HG03460 (cell line): ENCODE measurements at regions not wholly inside any gene's neighbourhood (a gene's known extent, or its start where the extent isn't known, plus 50 kb on each side); places are given as distances from the start of the nearest gene placed in this dataset.
"Not testable (repeated sequence)": the region's sequence is repeated elsewhere in the genome, so short reads cannot be mapped to it uniquely, and the experiment has no call there.

Experiments used
- ATAC-seq: cut with Tn5 transposase; IDR thresholded peaks from one replicate; pipeline ENCODE4 v1.9.1; 2021; ENCODE audit not compliant: unreplicated experiment

- ATAC-seq: no peak
Measured at GRCh38 chr10:83489161-83489560, 650.1 kb upstream of the GHITM start.

DNA sequence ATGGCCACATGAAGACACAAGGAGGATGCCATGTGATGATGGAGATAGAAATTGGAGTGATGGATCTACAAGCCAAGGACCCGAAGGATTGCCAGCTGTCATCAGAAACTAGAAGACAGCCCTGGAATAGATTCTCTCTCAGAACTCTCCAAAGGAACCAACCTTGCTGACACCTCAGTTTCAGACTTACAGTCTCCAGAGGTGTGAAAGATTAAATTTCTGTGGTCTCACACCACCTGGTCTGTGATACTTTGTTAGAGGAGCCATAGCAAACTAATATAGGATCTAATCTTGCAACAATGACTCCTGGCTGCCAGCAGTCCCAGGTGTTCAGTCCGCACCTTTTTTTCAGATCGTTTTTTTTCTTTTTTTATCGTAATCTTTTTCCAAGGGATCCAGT is 647.3 kb upstream of the GHITM start:
- ATAC-seq: no peak

- ATAC-seq: no peak
Measured at GRCh38 chr10:83512681-83513080, 626.6 kb upstream of the GHITM start.

DNA sequence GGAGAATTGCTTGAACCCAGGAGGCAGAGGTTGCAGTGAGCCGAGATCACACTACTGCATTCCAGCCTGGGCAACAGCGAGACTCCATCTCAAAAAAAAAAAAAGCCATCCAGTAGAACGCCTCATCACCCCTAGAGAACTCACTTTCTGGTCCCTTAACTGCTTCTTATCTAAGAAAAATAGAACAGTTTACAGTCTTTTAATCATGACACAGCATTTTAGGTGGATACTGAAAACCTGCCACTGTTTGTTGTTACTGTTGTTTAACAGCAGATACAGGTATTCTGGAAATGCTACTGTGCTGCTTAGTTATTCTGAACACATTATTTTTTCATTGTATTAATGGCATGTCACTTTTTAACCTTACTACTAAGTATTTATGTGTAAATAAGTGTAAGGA is 624.3 kb upstream of the GHITM start:
- ATAC-seq: no peak

- ATAC-seq: no peak
Measured at GRCh38 chr10:83516788-83517187, 622.5 kb upstream of the GHITM start.

- ATAC-seq: no peak
Measured at GRCh38 chr10:83517456-83517855, 621.9 kb upstream of the GHITM start.

GRCh38 chr10:83518779-83519178 is 620.5 kb upstream of the GHITM start:
- ATAC-seq: no peak

- ATAC-seq: not testable (repeated sequence)
Measured at GRCh38 chr10:83520386-83520785, 618.9 kb upstream of the GHITM start.

- no peak for ATAC-seq
Measured at GRCh38 chr10:83522456-83522855, 616.9 kb upstream of the GHITM start.

DNA sequence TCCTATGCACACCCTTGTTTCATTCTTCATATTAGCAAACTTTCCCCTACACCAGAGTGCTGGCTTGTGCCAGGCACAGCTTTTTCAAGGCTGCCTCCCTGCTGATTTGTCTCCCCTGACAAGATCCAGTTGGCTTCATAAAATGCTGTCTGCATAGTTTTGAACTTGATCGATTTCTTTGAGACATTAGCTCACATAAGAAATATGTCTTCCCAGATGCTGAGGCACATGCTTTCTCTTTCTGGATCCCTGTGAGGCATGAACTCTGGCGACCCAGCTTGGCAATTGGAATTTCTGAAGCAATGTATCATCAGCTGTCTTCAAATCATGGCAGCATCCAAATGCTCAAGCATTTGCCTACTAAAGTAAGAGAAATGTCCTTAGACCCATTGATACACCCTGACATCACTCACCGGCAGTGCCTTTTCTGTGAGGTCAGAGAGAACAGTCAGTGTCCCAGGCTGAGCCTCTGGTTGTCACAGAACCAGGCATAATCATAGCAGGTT is 616.4 kb upstream of the GHITM start:
- no peak for ATAC-seq

DNA sequence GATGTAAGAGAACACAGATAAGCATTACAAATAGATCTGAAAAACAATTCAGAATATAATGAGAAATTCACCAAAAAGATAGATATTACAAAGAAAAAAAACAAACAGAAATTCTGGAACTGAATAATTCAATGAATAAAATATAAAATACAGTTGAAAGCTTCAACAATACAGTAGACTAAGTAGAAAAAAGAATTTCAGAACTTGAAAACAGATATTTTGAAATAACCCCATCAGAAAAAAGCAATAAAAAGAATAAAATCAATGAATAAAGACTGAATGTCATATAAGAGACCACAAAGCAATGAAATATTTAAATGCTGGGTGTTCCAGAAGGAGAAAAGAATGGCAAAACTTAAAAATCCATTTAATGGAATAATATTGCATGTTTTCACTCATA is 611.4 kb upstream of the GHITM start:
- no peak for ATAC-seq

GRCh38 chr10:83533290-83533689 is 606.0 kb upstream of the GHITM start:
- no peak for ATAC-seq

DNA sequence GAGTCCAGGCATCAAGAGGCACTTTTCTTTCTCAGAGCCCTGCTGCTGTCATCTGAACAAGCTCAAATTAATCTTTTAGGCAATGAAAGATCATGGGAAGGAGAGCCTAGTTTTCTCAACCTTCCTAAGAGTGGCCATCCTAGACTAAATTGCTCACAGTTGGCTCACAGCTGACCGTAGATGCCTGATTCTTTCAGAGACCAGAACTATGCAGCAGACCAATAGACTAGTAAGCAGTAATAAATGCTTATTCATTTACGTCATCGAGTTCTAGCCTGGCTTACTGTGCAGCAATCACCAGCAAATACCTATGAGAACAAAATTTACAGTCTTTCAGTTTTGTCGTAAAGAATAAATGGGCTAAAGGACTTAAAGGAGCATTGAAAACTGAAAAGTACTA is 602.9 kb upstream of the GHITM start:
- no peak for ATAC-seq

DNA sequence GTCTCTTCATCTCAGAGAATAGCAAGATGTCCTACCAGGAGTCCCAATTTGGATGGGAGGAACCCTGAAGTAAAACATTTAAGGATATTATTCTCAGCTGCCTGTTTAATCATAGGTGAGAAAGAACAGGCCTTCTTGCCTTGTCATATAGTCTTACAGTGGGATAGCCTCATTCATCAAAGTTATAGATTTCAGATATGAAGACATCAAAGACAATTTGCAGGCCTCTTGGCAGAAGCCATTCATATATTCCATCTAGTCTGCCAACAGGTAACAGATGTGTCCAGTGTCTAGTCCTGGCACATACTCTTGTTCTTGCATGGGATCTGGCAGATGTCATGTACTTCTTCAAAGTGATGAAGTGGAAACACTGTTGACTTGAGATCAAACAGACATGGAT is 601.3 kb upstream of the GHITM start:
- no peak for ATAC-seq

DNA sequence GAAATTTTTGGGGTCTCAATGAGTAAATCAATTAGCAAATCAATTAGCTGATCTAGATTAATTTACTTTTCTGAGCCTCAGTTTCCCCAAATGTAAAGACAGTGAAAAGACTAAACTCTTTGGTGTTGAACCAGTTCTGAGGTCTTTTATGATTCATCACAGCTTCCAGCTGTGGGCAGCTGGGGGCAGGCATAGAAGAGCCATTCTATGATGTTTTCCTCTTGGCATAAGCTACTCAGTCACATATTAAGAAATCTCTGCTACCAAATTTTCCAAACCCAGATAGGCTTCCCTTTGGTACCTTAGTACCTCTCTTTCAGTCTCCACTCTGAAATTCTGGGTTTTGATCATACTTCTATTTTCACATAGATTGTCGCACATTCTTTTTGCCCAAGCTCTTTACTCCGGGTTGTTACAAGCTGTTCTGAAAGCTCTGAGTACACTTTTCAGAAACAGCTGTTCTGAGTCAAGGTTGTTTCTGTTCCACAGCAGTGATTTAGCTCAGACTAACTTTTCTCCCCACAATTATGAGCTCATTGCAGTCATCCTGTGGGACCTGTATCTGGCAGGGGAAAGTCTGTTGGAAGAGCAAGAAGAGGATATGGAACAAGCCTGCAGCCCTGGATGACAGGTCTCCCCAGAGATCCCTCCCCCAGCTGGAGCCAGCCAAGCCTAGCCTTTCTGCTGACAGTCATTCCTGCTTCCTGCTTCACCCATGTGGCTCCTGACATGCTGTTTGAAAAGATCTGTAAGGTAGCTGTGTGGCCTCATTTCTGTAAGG is 599.6 kb upstream of the GHITM start:
- peak; percentile 56 for ATAC-seq

DNA sequence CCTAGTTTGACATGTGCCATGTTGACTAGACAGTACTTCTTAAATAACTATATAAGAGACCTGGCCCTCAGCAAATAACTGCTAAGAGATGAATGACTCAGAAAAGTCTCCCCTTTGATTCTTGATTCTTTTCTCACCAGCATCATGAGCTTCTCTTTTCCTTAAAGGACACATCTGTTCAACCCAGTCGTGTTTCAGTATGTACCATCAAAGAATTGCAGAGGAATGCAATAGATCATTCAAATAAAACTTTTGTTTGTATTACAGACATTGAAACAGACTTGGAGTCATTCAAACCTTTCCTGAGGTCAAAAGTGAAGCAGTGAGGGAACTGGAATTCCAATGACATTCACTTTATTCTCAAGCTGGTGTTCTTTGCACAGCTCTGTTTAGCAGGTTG is 598.3 kb upstream of the GHITM start:
- ATAC-seq: no peak

DNA sequence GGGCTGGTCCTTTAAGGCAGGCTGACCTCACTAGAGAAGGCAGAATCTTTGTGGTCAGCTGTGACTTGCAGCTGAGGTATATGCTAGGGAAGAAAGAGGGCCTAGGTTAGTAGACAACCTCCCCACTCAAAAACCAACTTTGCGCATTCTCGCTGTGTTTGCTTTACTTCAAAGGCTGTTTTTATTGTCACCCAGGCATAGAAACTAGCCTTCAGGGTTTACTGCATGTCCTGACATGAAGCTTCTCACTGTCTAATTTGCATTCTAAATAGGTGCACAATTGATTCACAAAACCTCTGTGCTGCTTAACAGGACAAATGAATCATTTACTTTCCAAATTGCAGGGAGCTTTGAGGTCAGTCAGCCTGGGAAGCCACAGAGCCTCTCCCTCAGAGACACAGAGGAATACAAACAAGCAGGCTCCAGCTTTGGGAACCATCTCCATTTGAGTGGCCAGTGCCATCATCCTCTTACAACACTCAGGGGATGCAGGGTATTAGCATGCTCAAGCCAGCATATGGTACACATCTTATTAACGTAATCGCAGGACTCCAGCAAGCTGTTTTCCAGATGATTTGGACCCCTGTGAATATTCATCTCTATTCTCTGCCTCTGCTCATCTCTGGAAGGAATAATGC is 596.4 kb upstream of the GHITM start:
- ATAC-seq: peak; percentile 48

DNA sequence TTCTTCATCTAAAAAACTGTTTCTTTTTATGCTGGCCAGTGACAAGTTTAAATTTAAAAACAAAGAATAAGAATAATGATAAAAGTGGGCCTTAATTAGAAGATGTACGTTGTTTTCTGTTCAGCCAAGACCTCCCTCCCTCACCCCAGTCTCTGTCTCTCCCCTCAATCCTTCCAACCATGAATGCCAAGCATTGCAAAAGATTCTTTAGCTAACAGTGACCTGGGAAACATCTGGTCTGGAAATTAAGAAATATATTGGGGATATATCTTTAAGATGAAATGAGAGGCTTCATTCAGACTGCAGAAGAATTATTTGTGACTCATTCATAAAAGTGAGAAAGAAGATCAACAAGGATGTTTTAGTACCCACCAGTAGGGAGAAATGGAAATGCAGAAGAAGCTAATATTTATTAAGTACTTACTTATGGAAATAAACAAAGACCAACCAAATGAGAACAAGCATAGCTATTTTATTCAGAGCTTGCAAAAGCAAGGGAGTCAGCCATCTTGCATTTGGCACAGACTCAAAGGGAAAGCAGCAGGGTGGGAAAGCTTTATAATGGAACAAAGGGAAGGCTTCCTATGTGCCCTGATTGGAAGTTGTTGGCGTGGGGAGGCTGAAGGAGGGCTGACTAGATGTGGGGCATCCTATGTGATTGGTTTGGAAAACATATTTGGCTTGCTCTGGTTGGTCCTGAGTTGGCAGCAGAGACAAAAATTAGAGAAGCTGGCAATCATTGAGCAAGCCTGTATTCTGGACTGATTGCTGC is 595.4 kb upstream of the GHITM start:
- no peak for ATAC-seq

DNA sequence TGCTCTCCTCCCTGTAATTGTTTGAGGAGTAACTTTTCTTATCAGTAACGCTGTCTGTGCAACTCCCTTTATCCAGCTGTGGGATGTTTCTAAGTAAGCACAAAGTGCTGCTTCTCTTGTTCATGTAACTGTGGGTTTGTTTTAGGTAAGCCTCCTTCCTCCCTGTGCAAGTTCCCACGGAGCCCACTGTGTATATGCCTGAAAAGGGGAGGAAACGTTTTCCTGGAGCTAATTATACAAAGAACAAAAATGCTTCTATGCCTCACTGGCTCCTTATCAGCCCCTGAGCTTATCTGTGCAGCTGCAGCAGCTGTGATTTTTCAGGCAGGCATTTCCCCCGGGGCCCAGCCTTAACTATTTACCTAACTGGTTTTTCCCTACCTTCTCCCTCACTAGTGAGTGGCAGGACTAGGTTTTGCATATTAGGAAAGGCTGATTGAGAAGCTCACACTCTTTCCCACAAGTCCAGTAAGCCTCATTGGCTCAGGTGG is 593.4 kb upstream of the GHITM start:
- ATAC-seq: no peak

DNA sequence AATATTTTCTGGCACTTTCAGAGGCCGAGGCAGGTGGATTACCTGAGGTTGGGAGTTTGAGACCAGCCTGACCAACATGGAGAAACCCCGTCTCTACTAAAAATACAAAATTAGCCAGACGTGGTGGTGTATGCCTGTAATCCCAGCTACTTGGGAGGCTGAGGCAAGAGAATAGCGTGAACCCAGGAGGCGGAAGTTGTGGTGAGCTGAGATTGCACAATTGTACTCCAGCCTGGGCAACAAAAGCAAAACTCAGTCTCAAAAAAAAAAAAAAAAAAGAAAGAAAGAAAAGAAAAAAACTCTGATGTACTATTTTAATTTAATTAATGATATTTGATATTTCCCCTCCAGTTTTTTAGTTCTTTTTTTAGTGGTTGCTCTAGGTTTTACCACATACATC is 588.1 kb upstream of the GHITM start:
- ATAC-seq: not testable (repeated sequence)

DNA sequence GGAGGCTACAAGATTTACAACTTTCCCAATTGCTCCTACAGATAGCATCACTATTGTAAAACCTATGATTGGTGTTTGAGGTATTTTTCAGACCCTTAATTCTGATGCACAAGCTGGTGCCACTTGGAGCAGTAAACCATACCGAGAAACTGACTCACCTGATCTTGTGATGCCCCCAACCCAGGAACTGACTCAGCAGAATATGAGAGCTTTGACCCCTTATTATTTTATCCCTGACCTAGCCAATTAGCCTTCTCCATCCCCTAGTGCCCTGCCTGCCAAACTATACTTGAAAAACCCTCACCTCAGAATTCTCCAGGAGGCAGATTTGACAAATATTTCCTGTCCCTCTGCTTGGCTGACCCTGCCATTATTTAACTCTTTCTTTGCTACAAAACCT is 585.9 kb upstream of the GHITM start:
- no peak for ATAC-seq

- ATAC-seq: peak; percentile 75
Measured at GRCh38 chr10:83555264-83555663, 584.0 kb upstream of the GHITM start.
